Panc1 (cell line): ENCODE measurements at regions not wholly inside any gene's neighbourhood (a gene's known extent, or its start where the extent isn't known, plus 50 kb on each side); places are given as distances from the start of the nearest gene placed in this dataset.

Source experiments
- ATAC-seq: fragments of 200-7000 bp; cut with Tn5 transposase; 2 replicates; pipeline ENCODE4 v1.9.1; 2020; ENCODE audit warnings: mild to moderate bottlenecking, moderate library complexity
- BruUV-seq: library from RNA; stranded (reverse); fragments of 400-500 nt; replicated peaks from 2 replicates; lab custom pipeline; 2021; lab: Mats Ljungman, UMichigan
- CTCF ChIA-PET: fragments of 300-600 bp; sonication (Branson Sonifier 250); formaldehyde crosslinking; loops from one replicate; lab custom pipeline; 2022; ENCODE audit warnings: antibody characterized with exemption; lab: Charles Lee
- POLR2A ChIA-PET: fragments of 300-600 bp; sonication (Branson Sonifier 250); formaldehyde crosslinking; loops from one replicate; lab custom pipeline; 2022; ENCODE audit warnings: antibody characterized with exemption; lab: Charles Lee
- DNase-seq: peaks from one replicate; pipeline ENCODE4 v3.0.0-alpha.2; 2010; ENCODE audit warnings: low read depth, low spot score
- H3K27ac ChIP-seq: 2 replicates; pipeline ENCODE4 v1.5.1; 2011; ENCODE audit warnings: mild to moderate bottlenecking, low read length, inconsistent platforms
- H3K27me3 ChIP-seq: fragments of 200-500 bp; sonication (Bioruptor generic); 2 replicates; pipeline ENCODE4 v1.6.0; 2014; ENCODE audit warnings: low read length, inconsistent platforms; ENCODE audit not compliant: control insufficient read depth, insufficient read depth
- H3K36me3 ChIP-seq: fragments of 200-500 bp; sonication (Bioruptor generic); 2 replicates; pipeline ENCODE4 v1.5.1; 2014; ENCODE audit warnings: inconsistent platforms, mild to moderate bottlenecking, low read length, moderate library complexity; ENCODE audit not compliant: control insufficient read depth, insufficient read depth
- H3K4me1 ChIP-seq: 2 replicates; pipeline ENCODE4 v1.5.1; 2011; ENCODE audit warnings: inconsistent platforms, mild to moderate bottlenecking, low read length, moderate library complexity; ENCODE audit not compliant: control insufficient read depth, insufficient read depth
- H3K4me3 ChIP-seq, 2 experiments: 2 replicates each; pipeline ENCODE4 v1.5.1; 2011 to 2012; ENCODE audit warnings: low read depth in 2 of 2, low read length in 2 of 2, mild to moderate bottlenecking in 2 of 2, inconsistent platforms in 1 of 2, moderate library complexity in 1 of 2
- H3K9me3 ChIP-seq: fragments of 200-500 bp; sonication (Bioruptor generic); 2 replicates; pipeline ENCODE4 v1.5.1; 2014; ENCODE audit warnings: low read depth, mild to moderate bottlenecking, inconsistent platforms, low read length, moderate library complexity; ENCODE audit not compliant: control insufficient read depth, insufficient read depth
- POLR2AphosphoS5 ChIP-seq: IDR thresholded peaks from 2 replicates; pipeline ENCODE4 v1.6.1; 2012; ENCODE audit warnings: mild to moderate bottlenecking, low read depth, low read length, moderate library complexity
- SIN3A ChIP-seq: IDR thresholded peaks from 2 replicates; pipeline ENCODE4 v1.6.1; 2012; ENCODE audit warnings: low read depth, mild to moderate bottlenecking, low read length, moderate library complexity, borderline replicate concordance; ENCODE audit not compliant: insufficient read depth
- TCF7L2 ChIP-seq: IDR thresholded peaks from 2 replicates; pipeline ENCODE4 v1.6.1; 2011; ENCODE audit warnings: mild to moderate bottlenecking, low read depth, low read length, inconsistent platforms
- in situ Hi-C: cut with HindIII; loops from 2 replicates; pipeline ENCODE4 v1.10.0; 2016; ENCODE audit warnings: low sequenced_read_pairs, low pct_unique_long_range_greater_than_20kb
- intact Hi-C: fragments of 100-400 bp; cut with micrococcal nuclease; formaldehyde crosslinking; loops from one replicate; pipeline ENCODE4 v1.10.0; 2022; ENCODE audit not compliant: unreplicated experiment
- TF ChIP-seq, protein P1 (sequence below), 2 experiments: IDR thresholded peaks; 2 replicates each; pipeline ENCODE4 v1.6.1; 2011 to 2012; ENCODE audit warnings: low read depth in 2 of 2, control low read depth in 1 of 2, low read length in 1 of 2, mild to moderate bottlenecking in 1 of 2, moderate library complexity in 1 of 2; ENCODE audit not compliant: insufficient read depth in 1 of 2
- TF ChIP-seq, protein P2 (sequence below): fragments of 450-650 bp; IDR thresholded peaks from 2 replicates; pipeline ENCODE4 v1.5.1; 2017; ENCODE audit warnings: mild to moderate bottlenecking

DNA sequence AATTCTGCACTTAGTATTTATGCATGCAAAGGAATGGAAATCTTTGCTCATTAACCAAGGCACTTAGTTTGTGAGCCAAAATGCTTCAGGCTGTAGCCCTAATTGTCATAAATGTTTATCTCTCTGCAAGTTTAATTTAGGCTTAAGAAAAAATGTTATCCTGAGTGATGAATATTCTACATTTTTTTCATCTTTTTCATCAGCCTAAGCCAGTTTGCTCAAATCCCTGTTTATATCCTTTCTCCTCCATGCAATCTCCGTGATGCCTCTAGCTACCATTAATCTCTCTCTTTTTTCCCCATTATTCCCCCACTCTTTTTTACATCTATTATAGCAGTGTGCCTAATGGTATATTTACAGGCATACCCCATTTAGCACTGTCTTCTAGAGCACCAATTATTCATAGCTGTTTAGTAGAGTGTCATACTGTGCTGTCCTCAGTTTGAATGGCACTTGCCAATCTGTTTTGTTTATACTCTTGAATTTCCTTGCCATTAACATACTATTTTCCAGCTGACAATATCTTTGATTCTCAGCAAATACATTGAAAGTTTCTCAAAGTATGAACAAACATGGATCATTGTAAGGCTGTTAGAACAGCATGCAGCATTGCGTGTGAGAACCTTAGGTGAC, 1457.0 kb downstream of the MAT2B start:
- ChIA-PET POLR2A (no interaction called here), CTCF (no interaction called here)
- no peak overlapping the region for H3K4me3 ChIP-seq
- DNase-seq: no peak
- H3K36me3 ChIP-seq: no peaks in the 10 kb centered on the region
- no TSS peak for BruUV-seq
- in situ Hi-C loops (no loop called here), intact Hi-C loops (no loop called here)
- TF ChIP-seq, protein P1, sequence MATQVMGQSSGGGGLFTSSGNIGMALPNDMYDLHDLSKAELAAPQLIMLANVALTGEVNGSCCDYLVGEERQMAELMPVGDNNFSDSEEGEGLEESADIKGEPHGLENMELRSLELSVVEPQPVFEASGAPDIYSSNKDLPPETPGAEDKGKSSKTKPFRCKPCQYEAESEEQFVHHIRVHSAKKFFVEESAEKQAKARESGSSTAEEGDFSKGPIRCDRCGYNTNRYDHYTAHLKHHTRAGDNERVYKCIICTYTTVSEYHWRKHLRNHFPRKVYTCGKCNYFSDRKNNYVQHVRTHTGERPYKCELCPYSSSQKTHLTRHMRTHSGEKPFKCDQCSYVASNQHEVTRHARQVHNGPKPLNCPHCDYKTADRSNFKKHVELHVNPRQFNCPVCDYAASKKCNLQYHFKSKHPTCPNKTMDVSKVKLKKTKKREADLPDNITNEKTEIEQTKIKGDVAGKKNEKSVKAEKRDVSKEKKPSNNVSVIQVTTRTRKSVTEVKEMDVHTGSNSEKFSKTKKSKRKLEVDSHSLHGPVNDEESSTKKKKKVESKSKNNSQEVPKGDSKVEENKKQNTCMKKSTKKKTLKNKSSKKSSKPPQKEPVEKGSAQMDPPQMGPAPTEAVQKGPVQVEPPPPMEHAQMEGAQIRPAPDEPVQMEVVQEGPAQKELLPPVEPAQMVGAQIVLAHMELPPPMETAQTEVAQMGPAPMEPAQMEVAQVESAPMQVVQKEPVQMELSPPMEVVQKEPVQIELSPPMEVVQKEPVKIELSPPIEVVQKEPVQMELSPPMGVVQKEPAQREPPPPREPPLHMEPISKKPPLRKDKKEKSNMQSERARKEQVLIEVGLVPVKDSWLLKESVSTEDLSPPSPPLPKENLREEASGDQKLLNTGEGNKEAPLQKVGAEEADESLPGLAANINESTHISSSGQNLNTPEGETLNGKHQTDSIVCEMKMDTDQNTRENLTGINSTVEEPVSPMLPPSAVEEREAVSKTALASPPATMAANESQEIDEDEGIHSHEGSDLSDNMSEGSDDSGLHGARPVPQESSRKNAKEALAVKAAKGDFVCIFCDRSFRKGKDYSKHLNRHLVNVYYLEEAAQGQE (IDR thresholded peaks at IDR 0.05; ENCODE audit: insufficient read depth in 1 of 2, low read depth in 2 of 2, low read length in 1 of 2): no peak
- TF ChIP-seq TCF7L2 (no peak), SIN3A (no peak), POLR2AphosphoS5 (no peak)
- TF ChIP-seq, protein P2, sequence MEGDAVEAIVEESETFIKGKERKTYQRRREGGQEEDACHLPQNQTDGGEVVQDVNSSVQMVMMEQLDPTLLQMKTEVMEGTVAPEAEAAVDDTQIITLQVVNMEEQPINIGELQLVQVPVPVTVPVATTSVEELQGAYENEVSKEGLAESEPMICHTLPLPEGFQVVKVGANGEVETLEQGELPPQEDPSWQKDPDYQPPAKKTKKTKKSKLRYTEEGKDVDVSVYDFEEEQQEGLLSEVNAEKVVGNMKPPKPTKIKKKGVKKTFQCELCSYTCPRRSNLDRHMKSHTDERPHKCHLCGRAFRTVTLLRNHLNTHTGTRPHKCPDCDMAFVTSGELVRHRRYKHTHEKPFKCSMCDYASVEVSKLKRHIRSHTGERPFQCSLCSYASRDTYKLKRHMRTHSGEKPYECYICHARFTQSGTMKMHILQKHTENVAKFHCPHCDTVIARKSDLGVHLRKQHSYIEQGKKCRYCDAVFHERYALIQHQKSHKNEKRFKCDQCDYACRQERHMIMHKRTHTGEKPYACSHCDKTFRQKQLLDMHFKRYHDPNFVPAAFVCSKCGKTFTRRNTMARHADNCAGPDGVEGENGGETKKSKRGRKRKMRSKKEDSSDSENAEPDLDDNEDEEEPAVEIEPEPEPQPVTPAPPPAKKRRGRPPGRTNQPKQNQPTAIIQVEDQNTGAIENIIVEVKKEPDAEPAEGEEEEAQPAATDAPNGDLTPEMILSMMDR: no peak
- no peaks in the 10 kb centered on the region for H3K9me3 ChIP-seq
- no peaks in the 10 kb centered on the region for H3K27me3 ChIP-seq
- H3K27ac ChIP-seq: no peak overlapping the region
- ATAC-seq: no peak
- H3K4me1 ChIP-seq: no peaks in the 10 kb centered on the region

DNA sequence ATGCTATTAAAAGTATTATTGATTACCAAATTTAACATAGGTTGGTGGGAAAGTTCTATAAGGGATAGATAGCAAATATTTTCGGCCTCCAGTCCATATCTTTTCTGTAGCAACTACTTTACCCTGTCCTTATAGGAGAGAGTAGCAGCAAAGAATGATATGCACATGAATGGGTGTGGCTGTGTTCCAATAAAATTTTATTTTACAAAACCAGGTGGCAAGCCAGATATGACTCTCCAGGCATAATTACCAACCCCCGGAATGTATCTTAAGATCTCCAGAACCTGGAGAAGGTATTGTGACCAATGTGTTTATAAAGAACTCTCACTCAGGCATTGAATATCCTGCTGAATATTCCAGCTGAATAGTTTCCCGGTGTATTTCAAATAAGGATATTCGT, 1461.2 kb downstream of the MAT2B start:
- CTCF ChIA-PET: no interaction called here
- ATAC-seq: no peak
- Histone ChIP-seq H3K9me3 (no peaks in the 10 kb centered on the region), H3K36me3 (no peaks in the 10 kb centered on the region), H3K27me3 (no peaks in the 10 kb centered on the region), H3K27ac (no peak overlapping the region), H3K4me3 (no peak overlapping the region), H3K4me1 (no peaks in the 10 kb centered on the region)
- no peak for TF ChIP-seq SIN3A
- no peak for TF ChIP-seq TCF7L2
- TF ChIP-seq, protein P1 (IDR thresholded peaks at IDR 0.05; ENCODE audit: insufficient read depth in 1 of 2, low read depth in 2 of 2, low read length in 1 of 2): no peak
- TF ChIP-seq POLR2AphosphoS5: no peak
- TF ChIP-seq, protein P2: no peak
- intact Hi-C loops (no loop called here), in situ Hi-C loops (no loop called here)
- DNase-seq: no peak
- POLR2A ChIA-PET: no interaction called here
- no TSS peak for BruUV-seq
